Kidney epithelial cell (primary cell): ENCODE measurements at regions not wholly inside any gene's neighbourhood (a gene's known extent, or its start where the extent isn't known, plus 50 kb on each side); places are given as distances from the start of the nearest gene placed in this dataset.

Experiments
- DNase-seq: peaks from one replicate; pipeline ENCODE4 v3.0.0-alpha.2; 2010; ENCODE audit warnings: low read depth
- H3K27me3 ChIP-seq: 2 replicates; pipeline ENCODE4 v1.6.0; 2011; ENCODE audit warnings: low read length; ENCODE audit not compliant: control insufficient read depth, insufficient read depth
- H3K36me3 ChIP-seq: 2 replicates; pipeline ENCODE4 v1.5.1; 2011; ENCODE audit warnings: low read length; ENCODE audit not compliant: control insufficient read depth, insufficient read depth
- H3K4me3 ChIP-seq: 2 replicates; pipeline ENCODE4 v1.5.1; 2011; ENCODE audit warnings: low read depth, mild to moderate bottlenecking, control low read depth, low read length
- TF ChIP-seq, protein P1 (sequence below): IDR thresholded peaks from 2 replicates; pipeline ENCODE4 v1.5.1; 2011; ENCODE audit warnings: mild to moderate bottlenecking, moderate library complexity, low read length, control low read depth, inconsistent platforms; ENCODE audit not compliant: insufficient read depth, poor library complexity, severe bottlenecking

GRCh38 chr2:8436585-8436984 is 245.3 kb upstream of the ID2 start:
- DNase-seq: no peak
- Histone ChIP-seq H3K36me3 (no peaks in the 10 kb centered on the region), H3K4me3 (no peak overlapping the region), H3K27me3 (no peaks in the 10 kb centered on the region)
- TF ChIP-seq, protein P1, sequence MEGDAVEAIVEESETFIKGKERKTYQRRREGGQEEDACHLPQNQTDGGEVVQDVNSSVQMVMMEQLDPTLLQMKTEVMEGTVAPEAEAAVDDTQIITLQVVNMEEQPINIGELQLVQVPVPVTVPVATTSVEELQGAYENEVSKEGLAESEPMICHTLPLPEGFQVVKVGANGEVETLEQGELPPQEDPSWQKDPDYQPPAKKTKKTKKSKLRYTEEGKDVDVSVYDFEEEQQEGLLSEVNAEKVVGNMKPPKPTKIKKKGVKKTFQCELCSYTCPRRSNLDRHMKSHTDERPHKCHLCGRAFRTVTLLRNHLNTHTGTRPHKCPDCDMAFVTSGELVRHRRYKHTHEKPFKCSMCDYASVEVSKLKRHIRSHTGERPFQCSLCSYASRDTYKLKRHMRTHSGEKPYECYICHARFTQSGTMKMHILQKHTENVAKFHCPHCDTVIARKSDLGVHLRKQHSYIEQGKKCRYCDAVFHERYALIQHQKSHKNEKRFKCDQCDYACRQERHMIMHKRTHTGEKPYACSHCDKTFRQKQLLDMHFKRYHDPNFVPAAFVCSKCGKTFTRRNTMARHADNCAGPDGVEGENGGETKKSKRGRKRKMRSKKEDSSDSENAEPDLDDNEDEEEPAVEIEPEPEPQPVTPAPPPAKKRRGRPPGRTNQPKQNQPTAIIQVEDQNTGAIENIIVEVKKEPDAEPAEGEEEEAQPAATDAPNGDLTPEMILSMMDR: no peak

GRCh38 chr2:8437228-8437948 is 244.5 kb upstream of the ID2 start:
- TF ChIP-seq, protein P1: no peak
- Histone ChIP-seq H3K4me3 (no peak overlapping the region), H3K36me3 (no peaks in the 10 kb centered on the region), H3K27me3 (no peaks in the 10 kb centered on the region)
- DNase-seq: no peak

DNA sequence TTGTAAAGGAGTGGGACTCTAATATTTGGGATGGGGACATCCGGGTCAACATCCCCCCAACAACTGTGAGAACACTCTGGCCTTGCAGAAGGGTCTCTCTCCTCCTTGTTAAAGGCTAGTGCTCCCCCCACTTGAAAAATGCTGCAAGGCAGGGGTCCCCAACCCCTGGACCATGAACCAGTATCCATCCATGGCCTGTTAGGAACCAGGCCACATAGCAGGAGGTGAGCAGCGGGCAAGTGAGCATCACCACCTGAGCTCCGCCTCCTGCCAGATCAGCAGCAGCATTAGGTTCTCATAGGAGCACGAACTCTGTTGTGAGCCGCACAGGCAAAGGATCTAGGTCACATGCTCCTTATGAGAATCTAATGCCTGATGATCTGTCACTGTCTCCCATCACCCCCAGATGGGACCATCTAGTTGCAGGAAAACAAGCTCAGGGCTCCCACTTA is 243.9 kb upstream of the ID2 start:
- no peak for DNase-seq
- H3K36me3 ChIP-seq: no peaks in the 10 kb centered on the region
- H3K27me3 ChIP-seq: no peaks in the 10 kb centered on the region
- TF ChIP-seq, protein P1: no peak
- H3K4me3 ChIP-seq: no peak overlapping the region

DNA sequence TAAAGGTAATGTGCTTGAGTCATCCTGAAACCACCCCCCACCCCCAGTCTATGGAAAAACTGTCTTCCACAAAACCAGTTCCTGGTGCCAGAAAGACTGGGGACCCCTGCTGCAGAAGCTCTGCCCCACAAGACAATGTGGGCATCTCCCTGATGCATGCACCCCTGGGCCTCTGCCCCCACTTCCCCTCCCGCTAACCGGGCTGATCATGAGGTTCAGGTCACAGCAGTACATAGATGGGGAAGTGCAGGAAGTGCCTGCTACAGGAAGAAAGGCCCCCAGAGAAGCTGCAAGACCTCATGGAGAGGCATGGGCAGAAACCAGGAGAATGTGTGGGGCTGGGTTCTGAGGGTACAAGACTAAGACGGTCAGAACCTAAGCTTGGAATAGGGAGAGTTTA is 243.4 kb upstream of the ID2 start:
- Histone ChIP-seq H3K27me3 (no peaks in the 10 kb centered on the region), H3K36me3 (no peaks in the 10 kb centered on the region), H3K4me3 (no peak overlapping the region)
- TF ChIP-seq, protein P1: no peak
- DNase-seq: no peak

GRCh38 chr2:8438996-8439395 is 242.9 kb upstream of the ID2 start:
- H3K27me3 ChIP-seq: no peaks in the 10 kb centered on the region
- no peak for DNase-seq
- no peaks in the 10 kb centered on the region for H3K36me3 ChIP-seq
- TF ChIP-seq, protein P1: no peak
- H3K4me3 ChIP-seq: no peak overlapping the region
